GM21390 (cell line): ENCODE measurements at regions not wholly inside any gene's neighbourhood (a gene's known extent, or its start where the extent isn't known, plus 50 kb on each side); places are given as distances from the start of the nearest gene placed in this dataset.

Experiments used
- ATAC-seq: cut with Tn5 transposase; IDR thresholded peaks from one replicate; pipeline ENCODE4 v1.9.1; 2021; ENCODE audit not compliant: unreplicated experiment

- ATAC-seq = no peak
Measured at GRCh38 chr7:45974540-45975360, 53.7 kb upstream of the IGFBP3 start.

- no peak for ATAC-seq
Measured at GRCh38 chr7:45973725-45974532, 52.9 kb upstream of the IGFBP3 start.

- no peak for ATAC-seq
Measured at GRCh38 chr7:45972629-45973312, 51.7 kb upstream of the IGFBP3 start.

GRCh38 chr7:45971661-45972175, 50.6 kb upstream of the IGFBP3 start:
- ATAC-seq = no peak

- ATAC-seq = no peak
Measured at GRCh38 chr7:45971171-45971570, 50.1 kb upstream of the IGFBP3 start.
